CD4-positive, alpha-beta T cell treated with Interferon gamma for 1 hour (primary cell): ENCODE measurements at regions not wholly inside any gene's neighbourhood (a gene's known extent, or its start where the extent isn't known, plus 50 kb on each side); places are given as distances from the start of the nearest gene placed in this dataset.

ENCODE experiments used
- DNase-seq: peaks from one replicate; pipeline ENCODE4 v3.0.0-alpha.2; 2020

DNA sequence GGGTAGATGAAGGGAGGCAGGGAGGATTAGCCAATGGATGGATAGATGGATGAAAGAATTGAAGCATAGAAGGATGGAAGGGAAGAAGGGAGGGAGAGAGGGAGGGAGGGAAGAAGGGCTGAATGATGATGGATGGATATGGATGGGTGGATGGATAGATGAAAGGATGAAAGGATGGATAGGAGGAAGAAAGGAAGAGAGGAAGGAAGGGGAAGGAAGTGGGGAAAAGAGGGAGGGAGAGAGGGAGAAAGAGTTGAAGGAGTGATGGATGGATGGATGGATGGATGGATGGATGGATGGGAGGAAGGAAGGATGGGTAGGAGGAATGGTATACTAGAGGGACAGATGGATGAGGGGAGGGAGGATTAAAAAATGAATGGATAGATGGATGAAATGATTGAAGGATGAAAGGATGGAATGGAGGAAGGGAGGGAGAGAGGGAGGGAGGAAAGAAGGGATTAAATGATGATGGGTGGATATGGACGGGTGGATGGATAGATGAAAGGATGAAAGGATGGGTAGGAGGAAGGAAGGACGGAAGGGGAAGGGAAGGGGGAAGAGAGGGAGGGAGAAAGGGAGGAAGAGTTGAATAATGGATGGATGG lies 145.9 kb downstream of the MN1 start:
- no peak for DNase-seq

DNA sequence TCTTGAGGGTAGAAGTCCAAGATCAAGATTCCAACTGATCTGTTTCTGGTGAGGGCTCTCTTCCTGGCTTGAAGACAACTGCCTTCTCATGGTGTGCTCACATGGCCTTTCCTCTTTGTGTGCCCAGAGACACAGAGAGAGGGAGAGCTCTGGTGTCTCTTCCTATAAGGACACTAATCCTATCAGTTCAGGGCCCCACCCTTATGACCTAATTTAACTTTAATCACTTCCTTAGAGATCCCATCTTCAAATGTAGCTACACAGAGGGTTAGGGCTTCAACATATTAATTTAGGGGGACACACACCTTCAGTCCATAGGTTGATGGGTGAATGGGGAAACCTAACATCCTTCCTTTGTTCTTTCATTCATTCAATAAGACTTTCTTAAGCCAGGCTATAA lies 144.6 kb downstream of the MN1 start:
- no peak for DNase-seq

DNA sequence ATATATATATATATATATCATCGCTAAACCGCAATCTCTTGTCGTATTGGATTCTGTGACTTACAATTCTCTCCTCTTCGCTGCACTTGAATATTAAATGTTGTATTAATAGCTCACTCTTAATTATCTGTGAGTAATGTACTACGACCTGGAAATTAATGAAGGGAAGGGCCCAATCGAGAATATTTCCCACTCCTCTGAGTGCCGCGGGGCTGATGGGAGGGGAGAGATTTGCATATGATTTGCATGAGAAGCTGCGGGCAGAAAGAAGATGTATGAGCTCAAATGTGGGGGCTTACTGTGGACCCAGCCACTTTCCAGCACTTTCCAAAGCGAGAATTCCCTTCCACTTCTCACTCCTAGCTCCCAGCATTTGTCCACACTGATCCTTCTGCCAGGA lies 141.2 kb downstream of the MN1 start:
- DNase-seq: no peak

DNA sequence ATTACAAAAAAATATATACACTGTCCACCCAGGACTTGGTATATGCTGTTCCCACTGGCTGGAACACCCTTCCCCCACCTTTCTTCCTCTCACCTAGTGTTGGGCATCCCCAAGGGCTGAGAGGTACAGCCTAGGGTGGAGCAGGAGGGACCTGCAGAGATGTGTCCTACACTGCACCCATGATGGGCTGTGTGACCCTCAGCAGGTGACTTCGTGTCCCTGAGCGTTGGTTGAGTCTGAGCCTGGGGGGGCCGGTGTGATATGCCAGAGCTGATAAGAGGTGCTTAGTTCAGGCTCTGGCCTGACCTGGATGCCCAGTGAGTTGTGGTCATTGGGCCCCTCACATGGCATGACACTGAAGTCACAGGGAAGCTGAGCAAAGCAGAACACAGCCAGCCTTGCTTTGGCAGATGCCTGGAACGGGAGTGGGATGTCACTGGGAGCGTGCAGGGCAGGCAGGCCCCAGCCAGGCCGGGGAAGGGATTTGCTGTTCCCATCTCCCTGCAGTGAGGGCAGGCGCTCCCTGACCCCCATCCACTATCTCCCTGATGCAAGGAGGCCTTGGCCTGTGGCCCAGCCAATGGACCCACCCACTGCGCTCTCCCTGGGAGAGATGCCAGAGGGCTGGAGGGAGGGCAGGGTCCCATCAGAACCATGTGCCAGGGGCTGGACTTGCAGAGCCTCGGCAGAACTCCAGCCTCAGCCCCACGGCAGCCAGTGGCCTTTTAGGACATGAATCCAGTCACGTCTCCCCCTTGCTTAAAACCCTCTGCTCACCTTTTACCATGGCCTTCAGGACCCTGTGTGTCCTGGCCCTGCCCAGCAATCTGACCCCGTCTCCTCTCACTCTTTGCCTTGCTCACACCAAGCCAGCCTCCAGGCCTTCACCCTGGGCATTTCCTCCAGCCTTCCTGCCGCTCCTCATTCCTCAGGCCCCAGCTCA lies 138.9 kb downstream of the MN1 start:
- no peak for DNase-seq

DNA sequence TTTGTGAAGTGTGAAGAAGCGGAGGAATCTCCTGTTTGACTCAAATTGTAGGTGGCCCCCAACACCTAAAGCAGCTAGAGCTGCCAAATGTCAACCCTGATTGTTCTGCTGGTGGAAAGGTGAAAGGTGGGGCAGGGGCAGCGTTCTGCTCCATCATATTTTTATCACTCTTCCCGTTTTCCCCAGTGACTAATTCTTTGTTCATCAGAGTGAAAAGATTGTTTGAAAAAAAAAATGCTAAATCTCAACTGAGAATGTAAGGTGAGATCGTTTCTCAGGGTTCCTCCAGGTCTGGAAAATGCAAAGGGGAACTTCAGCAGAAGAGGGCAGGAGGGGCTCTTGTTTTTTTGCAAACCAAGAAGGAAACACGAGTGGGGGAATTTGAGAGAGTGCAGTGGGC lies 137.7 kb downstream of the MN1 start:
- DNase-seq: no peak

DNA sequence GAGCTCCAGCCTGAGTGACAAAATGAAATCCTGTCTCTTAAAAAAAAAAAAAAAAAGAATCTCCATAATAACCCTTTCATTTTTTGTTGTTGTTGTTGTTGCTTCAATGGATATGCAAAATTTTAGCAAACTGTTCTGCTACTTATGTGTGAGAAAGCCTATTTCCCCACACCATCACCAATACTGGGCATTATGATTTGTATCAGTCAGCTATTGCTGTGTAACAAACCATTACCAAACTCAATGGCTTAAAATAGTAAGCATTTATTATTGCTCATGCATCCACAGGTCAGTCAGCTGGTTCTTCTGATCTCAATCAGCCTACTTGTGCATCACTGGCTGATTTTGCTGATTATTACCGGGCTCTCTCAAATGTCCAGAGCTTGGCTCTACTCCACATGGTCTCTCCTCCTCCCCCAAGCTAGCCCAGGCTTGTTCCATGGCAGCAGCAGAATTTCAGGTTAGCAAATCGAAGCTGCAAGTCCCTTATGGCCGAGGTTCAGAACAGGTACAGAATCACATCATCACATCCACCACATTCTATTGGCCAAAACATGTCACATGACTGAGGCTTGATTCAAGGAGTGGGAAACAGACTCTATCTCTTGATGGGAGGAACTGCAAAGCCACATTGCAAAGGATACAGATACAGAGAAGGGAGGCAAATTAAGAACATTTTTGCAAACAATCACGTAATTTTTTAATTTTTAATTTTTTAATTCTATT lies 135.1 kb downstream of the MN1 start:
- DNase-seq: no peak

DNA sequence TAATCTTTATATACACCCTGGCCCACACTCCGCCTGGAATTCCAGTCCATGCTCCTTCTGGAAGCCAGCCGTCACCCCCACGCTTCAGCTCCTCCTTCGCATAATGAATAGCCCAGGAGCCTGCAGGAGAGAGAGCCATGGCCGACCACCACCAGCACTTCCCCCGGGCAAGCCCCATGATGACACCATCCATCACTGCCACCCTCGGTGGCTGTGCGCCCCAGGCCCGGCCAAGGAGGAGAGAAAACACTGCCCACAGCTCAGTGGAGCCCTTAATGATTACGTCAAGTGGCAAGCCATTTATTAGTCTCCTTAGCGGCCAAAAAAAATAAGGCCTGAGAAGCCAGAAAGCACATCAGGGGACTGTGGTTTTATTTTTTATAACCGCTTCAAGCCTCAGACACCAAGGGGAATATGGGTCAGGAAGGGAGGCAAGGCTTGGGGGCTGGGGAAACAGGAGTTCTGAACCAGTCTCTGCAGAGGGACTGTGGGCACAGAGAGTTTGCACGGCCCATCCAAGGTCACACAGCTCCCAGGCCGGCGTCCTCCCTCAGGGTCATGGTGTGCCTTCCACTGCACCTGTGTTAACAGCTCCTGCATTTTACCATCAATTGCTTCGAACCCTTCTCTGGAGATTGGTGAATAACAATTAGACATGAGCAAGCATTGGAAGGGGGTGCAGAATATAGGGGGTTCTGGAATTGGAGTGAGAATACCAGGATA lies 134.3 kb downstream of the MN1 start:
- no peak for DNase-seq

DNA sequence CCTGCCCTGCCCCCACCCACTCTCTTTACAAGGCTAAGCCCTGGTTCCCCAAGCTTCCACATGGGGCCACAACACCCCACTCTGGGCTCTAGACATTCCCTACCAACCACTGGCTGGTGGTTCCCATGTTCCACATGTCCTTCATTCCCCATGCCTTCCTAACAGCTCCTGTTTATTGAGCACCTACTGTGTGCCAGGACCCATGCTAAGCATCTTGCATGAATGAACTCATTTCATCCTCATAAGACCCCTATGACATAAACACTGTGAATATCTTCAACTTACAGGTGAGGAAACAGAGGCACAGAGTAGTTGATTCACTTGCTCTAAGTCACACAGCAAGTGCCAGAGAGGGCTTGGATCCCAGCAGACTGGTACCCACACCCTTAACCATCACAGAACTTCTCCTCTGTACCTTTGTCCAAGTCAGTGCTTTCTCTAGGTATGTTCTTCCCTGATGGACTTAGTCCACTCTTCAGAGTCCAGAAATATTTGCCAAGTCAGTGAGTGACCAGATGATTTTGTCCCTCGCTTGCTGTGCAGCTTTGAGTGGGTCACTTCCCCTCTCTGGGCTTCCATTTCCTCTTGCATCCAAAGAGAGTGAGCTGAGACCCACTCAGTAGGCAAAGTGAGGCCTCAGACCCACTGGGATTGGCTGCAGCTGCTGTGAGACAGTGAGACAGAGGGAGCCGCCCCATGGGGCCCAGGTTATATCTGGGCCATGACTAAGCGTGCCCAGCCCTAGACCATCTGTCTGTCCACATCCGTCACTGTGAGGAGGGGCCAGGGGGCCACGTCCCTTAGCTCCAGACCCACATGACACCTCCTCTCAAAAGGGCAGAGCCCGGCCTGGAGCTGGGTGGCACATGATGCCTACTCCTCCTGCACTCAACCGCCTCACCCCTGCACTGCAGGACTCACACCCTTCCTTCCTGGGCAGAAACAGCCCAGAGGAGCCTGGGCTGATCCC lies 132.4 kb downstream of the MN1 start:
- DNase-seq: peak; percentile 76

DNA sequence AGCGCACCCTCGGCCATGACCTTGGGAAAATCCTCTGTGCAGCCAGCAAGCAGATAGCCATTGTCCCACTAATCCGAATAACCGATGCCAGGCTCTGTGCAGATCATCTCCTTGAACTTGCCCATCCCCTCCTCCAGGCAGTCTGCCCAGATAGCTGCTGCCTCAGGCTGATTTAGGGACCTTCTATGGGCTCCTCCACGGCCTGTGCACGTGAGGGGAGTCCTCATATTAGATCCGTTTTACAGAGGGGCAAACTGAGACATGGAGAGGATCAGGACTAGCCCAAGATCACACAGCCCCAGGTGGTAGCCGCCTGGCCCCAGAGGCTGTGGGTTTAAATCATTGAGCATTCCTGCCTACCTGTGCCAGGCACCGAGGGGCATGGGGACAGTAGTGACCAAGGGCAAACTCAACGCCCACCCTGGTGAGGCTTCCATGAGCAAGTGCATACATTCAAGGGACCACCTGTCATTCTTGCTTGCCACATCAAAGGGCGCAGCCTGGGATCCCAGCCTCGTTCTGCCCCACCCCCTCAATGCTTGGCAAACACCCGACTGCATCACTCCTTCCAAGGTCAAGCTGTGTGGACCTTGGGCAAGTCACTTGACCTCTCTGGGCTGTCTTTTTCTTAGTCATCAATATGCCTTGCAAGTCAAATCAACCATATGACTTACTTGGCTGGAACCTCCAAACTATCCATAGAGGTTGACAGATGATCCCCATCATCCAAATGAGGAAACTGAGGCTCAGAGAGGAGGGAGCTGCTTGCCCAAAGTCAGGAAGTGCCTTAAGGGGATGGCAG lies 131.6 kb downstream of the MN1 start:
- DNase-seq: no peak

DNA sequence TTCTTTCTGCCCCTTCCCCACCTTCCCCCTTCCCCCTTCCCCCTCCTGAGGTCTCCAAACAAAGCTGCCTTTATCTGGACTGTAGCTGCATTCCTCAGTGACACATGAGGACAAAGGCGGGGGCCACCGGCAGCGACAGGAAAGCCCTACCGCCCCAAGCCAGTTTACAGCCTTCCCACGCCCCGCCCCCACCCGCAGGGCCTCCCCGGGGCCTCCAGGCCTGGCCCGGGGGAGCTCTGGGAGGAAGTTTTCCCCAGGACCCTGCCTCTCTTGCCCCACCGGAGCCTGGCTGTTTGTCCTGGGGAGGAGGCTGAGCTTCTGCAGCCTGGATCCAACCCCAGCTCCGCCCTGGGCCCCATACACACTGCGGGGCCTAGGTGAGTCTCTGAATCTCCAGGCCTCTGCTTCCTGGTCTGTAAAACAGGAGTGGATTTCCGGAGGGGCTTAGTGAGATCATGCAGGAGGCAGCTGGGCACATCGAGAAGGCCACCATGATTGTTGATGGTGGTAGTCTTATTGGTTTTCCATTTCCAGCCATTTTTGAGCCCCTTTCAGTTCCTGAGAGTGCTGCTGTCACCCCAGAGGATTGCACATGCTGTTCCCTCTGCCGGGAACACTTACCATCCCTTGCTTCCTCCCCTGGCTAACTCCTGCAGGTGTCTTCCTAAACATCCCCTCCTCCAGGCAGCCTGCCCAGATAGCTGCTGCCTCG lies 130.7 kb downstream of the MN1 start:
- DNase-seq: peak; percentile 2

DNA sequence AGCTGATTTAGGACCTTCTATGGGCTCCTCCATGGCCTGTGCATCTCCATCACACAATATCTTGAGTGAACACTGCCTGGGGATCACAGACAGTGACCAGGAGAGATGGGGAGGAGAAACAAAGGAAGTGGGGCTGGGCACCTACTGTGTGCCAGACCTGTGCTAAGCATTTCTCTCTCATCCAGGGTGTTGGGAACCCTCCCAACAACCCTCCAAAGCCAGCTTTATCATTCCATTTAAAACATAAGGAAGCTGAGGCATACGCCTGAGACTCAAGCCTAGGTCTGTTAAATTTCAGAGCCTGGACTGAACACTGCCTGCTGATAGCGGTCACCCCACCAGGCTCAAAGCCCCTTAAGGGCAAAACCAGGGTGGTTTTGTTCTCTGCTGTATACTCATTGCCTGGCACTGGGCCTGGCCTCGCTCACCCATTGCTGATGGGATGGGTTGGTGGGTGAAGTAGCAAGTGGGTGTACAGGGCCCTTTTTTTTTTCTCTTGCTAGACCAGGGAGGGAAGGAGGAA lies 130.1 kb downstream of the MN1 start:
- DNase-seq: no peak

DNA sequence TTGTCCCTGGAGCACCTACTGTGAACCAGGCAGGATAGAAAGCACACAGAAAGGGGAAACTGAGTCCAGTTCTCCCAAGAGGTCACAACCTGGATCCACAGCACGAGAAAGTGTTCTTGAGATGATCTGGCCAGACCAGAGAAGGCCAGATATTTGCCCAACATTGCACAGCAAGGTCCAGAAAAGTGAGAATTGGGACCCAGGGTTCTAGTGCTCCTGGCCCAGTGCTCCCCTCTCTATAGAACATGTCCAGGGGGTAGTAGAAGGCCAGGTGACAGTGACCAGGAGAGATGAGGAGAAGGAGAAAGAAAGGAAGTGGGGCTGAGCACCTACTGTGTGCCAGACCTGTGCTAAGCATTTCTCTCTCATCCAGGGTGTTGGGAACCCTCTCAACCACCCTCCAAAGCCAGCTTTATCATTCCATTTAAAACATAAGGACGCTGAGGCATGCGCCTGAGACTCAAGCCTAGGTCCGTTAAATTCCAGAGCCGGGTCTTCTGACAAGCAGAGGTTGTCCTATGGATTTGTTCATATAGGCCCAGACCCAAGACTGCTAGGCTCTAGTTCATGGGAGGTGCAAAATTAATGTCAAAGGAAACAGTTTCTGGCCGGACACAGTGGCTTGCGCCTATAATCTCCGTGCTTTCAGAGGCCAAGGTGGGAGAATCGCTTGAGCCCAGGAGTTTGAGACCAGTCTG lies 128.7 kb downstream of the MN1 start:
- DNase-seq: no peak

DNA sequence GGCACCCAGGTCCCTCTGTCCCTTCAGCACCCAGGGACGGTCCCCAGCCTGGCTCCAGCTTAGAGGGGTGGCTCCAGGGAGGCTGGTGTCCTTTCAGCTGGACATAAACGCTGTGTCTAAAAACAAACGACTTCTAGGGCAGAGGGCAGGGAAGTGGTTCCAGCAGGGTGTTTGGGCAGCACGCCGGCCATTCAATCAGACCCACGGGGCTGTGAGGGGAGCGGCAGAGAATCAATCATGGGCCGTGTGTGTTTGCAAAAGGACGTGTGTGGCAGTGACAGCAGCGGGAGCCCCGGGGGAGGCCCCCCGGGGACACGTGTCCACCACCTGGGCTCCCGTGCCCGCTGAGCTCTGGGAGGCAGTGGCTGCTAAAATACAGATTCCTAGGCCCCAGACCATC lies 127.7 kb downstream of the MN1 start:
- DNase-seq: no peak

DNA sequence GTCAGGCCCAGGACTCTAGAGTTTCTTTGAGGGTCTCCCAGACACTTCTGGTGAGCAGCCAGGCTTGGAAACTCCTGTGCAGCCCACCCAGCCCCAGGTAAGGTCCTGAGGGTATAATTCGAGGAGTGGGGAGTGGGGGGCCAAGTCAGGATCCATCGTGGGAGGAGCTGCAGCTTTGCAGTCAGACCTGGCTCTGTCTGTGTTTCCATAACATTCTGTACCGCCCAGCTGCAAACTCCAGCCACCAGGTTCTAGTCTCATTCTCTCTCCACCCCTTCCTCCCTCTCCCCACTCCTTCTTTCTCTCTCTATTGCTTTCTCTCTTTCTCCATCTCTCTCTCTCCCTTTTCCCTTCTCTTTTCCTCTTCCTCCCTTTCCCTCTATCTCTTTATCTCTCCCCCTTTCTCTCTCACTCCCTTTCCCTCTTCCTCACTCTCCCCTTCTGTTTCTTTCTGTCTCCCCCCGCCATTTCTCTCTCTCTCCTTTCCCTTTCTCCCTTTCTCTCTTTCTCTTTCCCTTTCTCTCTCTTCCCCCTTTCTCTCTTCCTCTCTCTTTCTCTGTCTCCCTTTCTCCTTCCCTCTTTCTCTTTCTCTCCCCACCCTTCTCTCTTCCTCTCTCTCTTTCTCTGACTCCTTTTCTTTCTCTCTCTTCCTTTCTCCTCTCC lies 127.2 kb downstream of the MN1 start:
- no peak for DNase-seq

DNA sequence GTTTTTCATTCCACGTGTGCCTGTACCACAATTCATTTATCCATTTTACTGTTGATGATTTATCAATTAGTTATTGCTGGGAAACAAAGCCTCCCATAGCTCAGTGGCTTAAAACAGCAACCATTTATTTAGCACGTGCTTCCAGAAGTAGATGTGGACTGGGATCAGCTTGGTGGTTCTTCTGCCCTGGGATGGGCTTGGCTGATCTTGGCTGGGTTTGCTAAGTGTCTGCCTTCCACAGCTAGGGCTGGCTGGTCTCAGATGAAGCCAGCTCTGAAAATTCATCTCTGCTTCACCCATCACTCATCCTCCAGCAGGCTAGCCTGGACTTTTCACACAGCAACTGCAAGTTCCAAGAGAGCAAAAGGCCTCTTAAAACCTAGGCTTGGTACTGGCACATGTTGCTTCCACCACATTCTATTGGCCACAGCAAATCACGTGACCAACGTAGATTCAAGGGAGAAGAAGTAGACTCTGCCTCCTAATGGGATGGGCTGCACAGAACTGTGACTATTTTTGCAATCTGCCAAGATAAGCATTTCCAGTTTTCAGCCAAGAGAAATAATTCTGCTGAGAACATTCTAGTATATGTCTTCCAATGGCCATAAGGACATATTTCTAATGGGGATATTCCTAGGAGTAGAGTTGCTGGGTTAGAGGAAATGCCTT lies 124.9 kb downstream of the MN1 start:
- DNase-seq: no peak

DNA sequence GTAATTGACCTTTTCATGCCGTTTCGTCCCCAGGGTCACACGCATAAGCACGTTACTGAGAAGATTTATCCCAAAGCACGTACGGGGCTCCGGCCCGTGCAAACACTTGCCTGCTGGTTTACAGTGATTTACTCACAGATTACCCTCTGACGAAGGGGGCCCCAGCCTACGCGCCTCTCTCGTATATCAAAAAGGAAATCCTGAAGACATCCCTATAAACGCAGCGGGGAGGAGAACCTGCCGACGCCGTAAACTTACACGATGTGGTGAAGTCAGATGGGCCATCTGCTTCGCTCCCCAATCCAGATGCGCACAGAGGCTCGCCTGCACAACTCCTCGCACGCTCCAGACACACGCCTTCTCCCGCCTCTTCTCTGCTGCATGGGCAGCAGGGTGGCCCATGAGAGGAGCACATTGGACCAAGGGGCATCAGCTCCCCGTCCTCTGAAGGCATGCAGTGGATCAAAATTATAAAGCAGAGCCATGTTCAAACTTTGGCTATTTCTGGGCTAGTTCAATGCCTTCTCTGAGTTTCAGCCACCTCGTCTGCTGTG lies 123.6 kb downstream of the MN1 start:
- DNase-seq: no peak

DNA sequence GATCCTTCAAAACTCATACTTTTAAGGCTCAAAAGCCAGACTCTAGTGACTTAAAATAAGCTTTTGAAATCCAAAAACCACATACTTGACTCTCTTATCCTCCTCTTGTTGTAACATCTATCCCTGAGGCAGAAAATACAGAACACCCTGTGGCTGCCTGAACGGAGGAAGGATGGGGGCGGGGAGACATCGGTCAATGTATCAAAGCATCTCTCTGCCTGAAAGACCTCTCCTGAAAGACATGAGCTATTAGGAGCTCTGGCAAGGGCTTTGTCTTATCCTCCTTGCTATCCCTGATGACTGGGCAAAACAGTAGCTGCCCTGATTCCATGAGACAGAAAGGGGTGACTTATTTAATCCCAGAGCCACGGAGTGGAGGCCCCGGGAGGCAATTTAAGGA lies 122.4 kb downstream of the MN1 start:
- DNase-seq: no peak
